HCT116 (cell line): ENCODE measurements at regions not wholly inside any gene's neighbourhood (a gene's known extent, or its start where the extent isn't known, plus 50 kb on each side); places are given as distances from the start of the nearest gene placed in this dataset.

Experiments
- ATAC-seq: fragments of 200-7000 bp; cut with Tn5 transposase; 2 replicates; pipeline ENCODE4 v1.9.1; 2020; ENCODE audit warnings: mild to moderate bottlenecking, moderate library complexity
- BruUV-seq: library from RNA; stranded (reverse); fragments of 400-500 nt; replicated peaks from 2 replicates; lab custom pipeline; 2021; lab: Mats Ljungman, UMichigan
- CTCF ChIA-PET: fragments of 300-600 bp; sonication (Branson Sonifier 250); formaldehyde crosslinking; loops from one replicate; lab custom pipeline; 2021; ENCODE audit warnings: antibody characterized with exemption; lab: Charles Lee
- POLR2A ChIA-PET: fragments of 300-600, 350-600 bp; sonication (Branson Sonifier 250); formaldehyde crosslinking; loops from one replicate; lab custom pipeline; 2021; ENCODE audit warnings: antibody characterized with exemption; lab: Charles Lee
- RAD21 ChIA-PET, 2 experiments: fragments of 300-600 bp; sonication (Branson Sonifier 250); formaldehyde crosslinking; loops; one replicate each; lab custom pipeline; 2023; ENCODE audit warnings: low total read pairs in 2 of 2; ENCODE audit not compliant: uncharacterized antibody in 2 of 2, unreplicated experiment in 2 of 2, low non-redundant PET in 1 of 2; lab: Charles Lee
- DNase-seq: peaks from one replicate; pipeline ENCODE4 v3.0.0-alpha.2; 2010; ENCODE audit warnings: low read depth, low spot score
- H2AFZ ChIP-seq: fragments of 200-600 bp; shearing (Covaris generic), sonication (generic); 2 replicates; pipeline ENCODE4 v1.6.1; 2017; ENCODE audit warnings: low read depth, mixed run types, mixed read lengths, antibody characterized with exemption, low read length; ENCODE audit not compliant: poor library complexity, severe bottlenecking
- H3K27ac ChIP-seq: 2 replicates; pipeline ENCODE4 v1.5.1; 2012; ENCODE audit warnings: low read depth, low read length
- H3K27me3 ChIP-seq: fragments of 200-600 bp; sonication (generic); 2 replicates; pipeline ENCODE4 v1.6.1; 2016; ENCODE audit warnings: mixed run types, low read length, mixed read lengths; ENCODE audit not compliant: insufficient read depth
- H3K36me3 ChIP-seq, 2 experiments: fragments of 200-500 bp in 1 of 2; fragments of 200-600 bp in 1 of 2; sonication (Bioruptor generic) in 1 of 2; sonication (generic) in 1 of 2; 2 replicates each; pipeline versions ENCODE4 v1.5.1 to v1.6.1; 2014 to 2016; ENCODE audit warnings: low read length in 2 of 2, inconsistent platforms in 1 of 2, mixed read lengths in 1 of 2, mixed run types in 1 of 2; ENCODE audit not compliant: insufficient read depth in 2 of 2, control insufficient read depth in 1 of 2
- H3K4me1 ChIP-seq, 2 experiments: fragments of 200-600 bp in 1 of 2; sonication (generic) in 1 of 2; 2 replicates each; pipeline versions ENCODE4 v1.5.1 to v1.6.1; 2012 to 2017; ENCODE audit warnings: low read length in 2 of 2, inconsistent platforms in 1 of 2, mild to moderate bottlenecking in 1 of 2, mixed read lengths in 1 of 2, mixed run types in 1 of 2, moderate library complexity in 1 of 2; ENCODE audit not compliant: insufficient read depth in 2 of 2, control insufficient read depth in 1 of 2
- H3K4me2 ChIP-seq: fragments of 200-600 bp; sonication (generic); 2 replicates; pipeline ENCODE4 v1.6.1; 2017; ENCODE audit warnings: mixed run types, low read length, mixed read lengths
- H3K4me3 ChIP-seq, 2 experiments: fragments of 200-600 bp in 1 of 2; sonication (generic) in 1 of 2; replicated peaks in 1 of 2; 2 replicates each; pipeline ENCODE4 v1.5.1; 2011 to 2016; ENCODE audit warnings: low read length in 2 of 2, control low read depth in 1 of 2, low read depth in 1 of 2, mild to moderate bottlenecking in 1 of 2, mixed read lengths in 1 of 2, mixed run types in 1 of 2
- H3K79me2 ChIP-seq: fragments of 200-600 bp; sonication (generic); 2 replicates; pipeline ENCODE4 v1.6.1; 2017; ENCODE audit warnings: mild to moderate bottlenecking, mixed run types, low read length, moderate library complexity, mixed read lengths; ENCODE audit not compliant: insufficient read depth
- H3K9ac ChIP-seq: fragments of 200-600 bp; sonication (generic); 2 replicates; pipeline ENCODE4 v1.6.1; 2016; ENCODE audit warnings: low read length, mixed read lengths
- H3K9me2 ChIP-seq: fragments of 200-600 bp; sonication (generic), shearing (Covaris generic); 2 replicates; pipeline ENCODE4 v1.6.1; 2017; ENCODE audit warnings: mixed run types, mild to moderate bottlenecking, moderate library complexity; ENCODE audit not compliant: insufficient read depth
- H3K9me3 ChIP-seq, 2 experiments: fragments of 200-500 bp in 1 of 2; fragments of 200-600 bp in 1 of 2; sonication (Bioruptor generic) in 1 of 2; sonication (generic) in 1 of 2; 2 replicates each; pipeline ENCODE4 v1.6.1; 2014 to 2017; ENCODE audit warnings: low read length in 2 of 2, mixed read lengths in 2 of 2, inconsistent platforms in 1 of 2, low read depth in 1 of 2, mild to moderate bottlenecking in 1 of 2, mixed run types in 1 of 2, moderate library complexity in 1 of 2; ENCODE audit not compliant: control insufficient read depth in 1 of 2, insufficient read depth in 1 of 2
- H4K20me1 ChIP-seq: fragments of 200-600 bp; sonication (generic), shearing (Covaris generic); 2 replicates; pipeline ENCODE4 v1.6.1; 2017; ENCODE audit warnings: mixed run types, mild to moderate bottlenecking, moderate library complexity; ENCODE audit not compliant: insufficient read depth
- EZH2 ChIP-seq: fragments of 200-600 bp; sonication (generic); IDR thresholded peaks from 2 replicates; pipeline ENCODE4 v1.6.1; 2017; ENCODE audit warnings: antibody characterized with exemption, mixed run types
- EZH2phosphoT487 ChIP-seq: fragments of 200-600 bp; IDR thresholded peaks from 2 replicates; pipeline ENCODE4 v1.6.1; 2018; ENCODE audit warnings: antibody characterized with exemption, borderline replicate concordance
- FOSL1 ChIP-seq: IDR thresholded peaks from 2 replicates; pipeline ENCODE4 v1.6.1; 2012; ENCODE audit warnings: low read depth
- MAX ChIP-seq: IDR thresholded peaks from 2 replicates; pipeline ENCODE4 v1.6.1; 2012
- POLR2A ChIP-seq: IDR thresholded peaks from 2 replicates; pipeline ENCODE4 v1.7.0; 2011; ENCODE audit warnings: borderline replicate concordance; ENCODE audit not compliant: insufficient read depth, insufficient read length; ENCODE audit errors: extremely low read depth
- SIN3A ChIP-seq: IDR thresholded peaks from 2 replicates; pipeline ENCODE4 v1.6.1; 2012; ENCODE audit warnings: low read depth
- SRF ChIP-seq: IDR thresholded peaks from 2 replicates; pipeline ENCODE4 v1.6.1; 2012; ENCODE audit warnings: low read depth
- TCF7L2 ChIP-seq: IDR thresholded peaks from 2 replicates; pipeline ENCODE4 v1.7.0; 2011; ENCODE audit warnings: borderline replicate concordance, inconsistent platforms; ENCODE audit not compliant: insufficient read depth, insufficient read length; ENCODE audit errors: extremely low read depth
- YY1 ChIP-seq: IDR thresholded peaks from 2 replicates; pipeline ENCODE4 v1.6.1; 2011; ENCODE audit warnings: low read length, low read depth, moderate library complexity, mild to moderate bottlenecking; ENCODE audit not compliant: insufficient replicate concordance; ENCODE audit errors: extremely low read depth
- ZBTB33 ChIP-seq: IDR thresholded peaks from 2 replicates; pipeline ENCODE4 v1.6.1; 2011; ENCODE audit warnings: mild to moderate bottlenecking, low read length, moderate library complexity; ENCODE audit not compliant: insufficient replicate concordance; ENCODE audit errors: extremely low read depth
- ZFX ChIP-seq: fragments of 450-650 bp; IDR thresholded peaks from 2 replicates; pipeline ENCODE4 v1.6.1; 2017
- intact Hi-C: fragments of 100-400 bp; cut with micrococcal nuclease; formaldehyde crosslinking; loops from 2 replicates; pipeline ENCODE4 v1.10.0; 2022
- TF ChIP-seq, protein P1 (sequence below): IDR thresholded peaks from 2 replicates; pipeline ENCODE4 v1.6.1; 2012; ENCODE audit warnings: low read depth
- TF ChIP-seq, protein P2 (sequence below), 3 experiments: fragments of 200-600 bp in 1 of 3; sonication (generic) in 1 of 3; IDR thresholded peaks in 2 of 3; conservative IDR thresholded peaks in 1 of 3; 2 replicates each; pipeline ENCODE4 v1.5.1; 2012 to 2017; ENCODE audit warnings: low read depth in 2 of 3, low read length in 2 of 3, antibody characterized with exemption in 1 of 3, borderline replicate concordance in 1 of 3, control low read depth in 1 of 3, mild to moderate bottlenecking in 1 of 3, mixed read lengths in 1 of 3, mixed run types in 1 of 3, moderate library complexity in 1 of 3; ENCODE audit not compliant: insufficient read depth in 1 of 3

GRCh38 chr6:137761072-137761471 is 106.0 kb upstream of the TNFAIP3 start:
- Histone ChIP-seq H3K9ac (no peak overlapping the region), H2AFZ (no peak overlapping the region), H3K79me2 (no peaks in the 10 kb centered on the region), H3K27ac (no peak overlapping the region), H3K9me3 (no peaks in the 10 kb centered on the region), H4K20me1 (no peaks in the 10 kb centered on the region), H3K36me3 (no peaks in the 10 kb centered on the region), H3K9me2 (no peaks in the 10 kb centered on the region), H3K4me2 (no peak overlapping the region), H3K4me1 (no peaks in the 10 kb centered on the region; a peak in 1 of 4 replicates), H3K27me3 (no peaks in the 10 kb centered on the region)
- no peak for ATAC-seq
- no TSS peak for BruUV-seq
- ChIA-PET CTCF (no interaction called here), POLR2A (no interaction called here), RAD21 (no interaction called here)
- no peak for DNase-seq
- intact Hi-C loops = no loop called here
- no peak for TF ChIP-seq MAX
- TF ChIP-seq FOSL1 = no peak
- no peak for TF ChIP-seq POLR2A
- TF ChIP-seq ZFX = no peak
- no peak for TF ChIP-seq TCF7L2
- TF ChIP-seq, all 23 proteins: peak for 0
- no peak overlapping the region for H3K4me3 ChIP-seq

GRCh38 chr6:137761487-137761886 is 105.6 kb upstream of the TNFAIP3 start:
- H4K20me1 ChIP-seq = no peaks in the 10 kb centered on the region
- no peak overlapping the region for H2AFZ ChIP-seq
- no peaks in the 10 kb centered on the region; a peak in 1 of 4 replicates for H3K4me1 ChIP-seq
- TF ChIP-seq EZH2 = no peak
- no peak for TF ChIP-seq SRF
- TF ChIP-seq, protein P1, sequence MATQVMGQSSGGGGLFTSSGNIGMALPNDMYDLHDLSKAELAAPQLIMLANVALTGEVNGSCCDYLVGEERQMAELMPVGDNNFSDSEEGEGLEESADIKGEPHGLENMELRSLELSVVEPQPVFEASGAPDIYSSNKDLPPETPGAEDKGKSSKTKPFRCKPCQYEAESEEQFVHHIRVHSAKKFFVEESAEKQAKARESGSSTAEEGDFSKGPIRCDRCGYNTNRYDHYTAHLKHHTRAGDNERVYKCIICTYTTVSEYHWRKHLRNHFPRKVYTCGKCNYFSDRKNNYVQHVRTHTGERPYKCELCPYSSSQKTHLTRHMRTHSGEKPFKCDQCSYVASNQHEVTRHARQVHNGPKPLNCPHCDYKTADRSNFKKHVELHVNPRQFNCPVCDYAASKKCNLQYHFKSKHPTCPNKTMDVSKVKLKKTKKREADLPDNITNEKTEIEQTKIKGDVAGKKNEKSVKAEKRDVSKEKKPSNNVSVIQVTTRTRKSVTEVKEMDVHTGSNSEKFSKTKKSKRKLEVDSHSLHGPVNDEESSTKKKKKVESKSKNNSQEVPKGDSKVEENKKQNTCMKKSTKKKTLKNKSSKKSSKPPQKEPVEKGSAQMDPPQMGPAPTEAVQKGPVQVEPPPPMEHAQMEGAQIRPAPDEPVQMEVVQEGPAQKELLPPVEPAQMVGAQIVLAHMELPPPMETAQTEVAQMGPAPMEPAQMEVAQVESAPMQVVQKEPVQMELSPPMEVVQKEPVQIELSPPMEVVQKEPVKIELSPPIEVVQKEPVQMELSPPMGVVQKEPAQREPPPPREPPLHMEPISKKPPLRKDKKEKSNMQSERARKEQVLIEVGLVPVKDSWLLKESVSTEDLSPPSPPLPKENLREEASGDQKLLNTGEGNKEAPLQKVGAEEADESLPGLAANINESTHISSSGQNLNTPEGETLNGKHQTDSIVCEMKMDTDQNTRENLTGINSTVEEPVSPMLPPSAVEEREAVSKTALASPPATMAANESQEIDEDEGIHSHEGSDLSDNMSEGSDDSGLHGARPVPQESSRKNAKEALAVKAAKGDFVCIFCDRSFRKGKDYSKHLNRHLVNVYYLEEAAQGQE = no peak
- no peak for TF ChIP-seq ZFX
- no peak for TF ChIP-seq ZBTB33
- TF ChIP-seq EZH2phosphoT487 = no peak
- TF ChIP-seq FOSL1 = no peak
- TF ChIP-seq, protein P2, sequence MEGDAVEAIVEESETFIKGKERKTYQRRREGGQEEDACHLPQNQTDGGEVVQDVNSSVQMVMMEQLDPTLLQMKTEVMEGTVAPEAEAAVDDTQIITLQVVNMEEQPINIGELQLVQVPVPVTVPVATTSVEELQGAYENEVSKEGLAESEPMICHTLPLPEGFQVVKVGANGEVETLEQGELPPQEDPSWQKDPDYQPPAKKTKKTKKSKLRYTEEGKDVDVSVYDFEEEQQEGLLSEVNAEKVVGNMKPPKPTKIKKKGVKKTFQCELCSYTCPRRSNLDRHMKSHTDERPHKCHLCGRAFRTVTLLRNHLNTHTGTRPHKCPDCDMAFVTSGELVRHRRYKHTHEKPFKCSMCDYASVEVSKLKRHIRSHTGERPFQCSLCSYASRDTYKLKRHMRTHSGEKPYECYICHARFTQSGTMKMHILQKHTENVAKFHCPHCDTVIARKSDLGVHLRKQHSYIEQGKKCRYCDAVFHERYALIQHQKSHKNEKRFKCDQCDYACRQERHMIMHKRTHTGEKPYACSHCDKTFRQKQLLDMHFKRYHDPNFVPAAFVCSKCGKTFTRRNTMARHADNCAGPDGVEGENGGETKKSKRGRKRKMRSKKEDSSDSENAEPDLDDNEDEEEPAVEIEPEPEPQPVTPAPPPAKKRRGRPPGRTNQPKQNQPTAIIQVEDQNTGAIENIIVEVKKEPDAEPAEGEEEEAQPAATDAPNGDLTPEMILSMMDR (IDR thresholded peaks at IDR 0.05 in 2 of 3, conservative IDR thresholded peaks at IDR 0.05 in 1 of 3; ENCODE audit: borderline replicate concordance in 1 of 3, insufficient read depth in 1 of 3, low read depth in 2 of 3, low read length in 2 of 3) = no peak
- no peak for TF ChIP-seq TCF7L2
- TF ChIP-seq SIN3A = no peak
- TF ChIP-seq YY1 = no peak
- H3K4me3 ChIP-seq = no peak overlapping the region
- POLR2A ChIA-PET = no interaction called here
- H3K79me2 ChIP-seq = no peaks in the 10 kb centered on the region
- DNase-seq (no peak), ATAC-seq (no peak)
- no peak overlapping the region for H3K4me2 ChIP-seq
- H3K9ac ChIP-seq = no peak overlapping the region
- H3K27me3 ChIP-seq = no peaks in the 10 kb centered on the region
- RAD21 ChIA-PET = no interaction called here
- H3K9me2 ChIP-seq = no peaks in the 10 kb centered on the region
- CTCF ChIA-PET = no interaction called here
- no peaks in the 10 kb centered on the region for H3K36me3 ChIP-seq
- intact Hi-C loops = no loop called here
- BruUV-seq = no TSS peak
- H3K27ac ChIP-seq = no peak overlapping the region
- H3K9me3 ChIP-seq = no peaks in the 10 kb centered on the region
